MM.1S (cell line): ENCODE measurements at regions not wholly inside any gene's neighbourhood (a gene's known extent, or its start where the extent isn't known, plus 50 kb on each side); places are given as distances from the start of the nearest gene placed in this dataset.

ENCODE experiments used
- CTCF ChIP-seq: fragments of 300-600 bp; sonication (generic); IDR thresholded peaks from 2 replicates; pipeline ENCODE4 v1.5.1; 2016; ENCODE audit warnings: antibody characterized with exemption, low read length, mixed read lengths
- EZH2 ChIP-seq: fragments of 300-600 bp; sonication (generic); optimal IDR thresholded peaks from 2 replicates; pipeline ENCODE3; 2017; ENCODE audit warnings: low read depth, mild to moderate bottlenecking, antibody characterized with exemption, low read length, mixed read lengths
- EZH2phosphoT487 ChIP-seq: fragments of 300-600 bp; sonication (generic); IDR thresholded peaks from 2 replicates; pipeline ENCODE4 v1.6.1; 2018; ENCODE audit warnings: antibody characterized with exemption, low read length

DNA sequence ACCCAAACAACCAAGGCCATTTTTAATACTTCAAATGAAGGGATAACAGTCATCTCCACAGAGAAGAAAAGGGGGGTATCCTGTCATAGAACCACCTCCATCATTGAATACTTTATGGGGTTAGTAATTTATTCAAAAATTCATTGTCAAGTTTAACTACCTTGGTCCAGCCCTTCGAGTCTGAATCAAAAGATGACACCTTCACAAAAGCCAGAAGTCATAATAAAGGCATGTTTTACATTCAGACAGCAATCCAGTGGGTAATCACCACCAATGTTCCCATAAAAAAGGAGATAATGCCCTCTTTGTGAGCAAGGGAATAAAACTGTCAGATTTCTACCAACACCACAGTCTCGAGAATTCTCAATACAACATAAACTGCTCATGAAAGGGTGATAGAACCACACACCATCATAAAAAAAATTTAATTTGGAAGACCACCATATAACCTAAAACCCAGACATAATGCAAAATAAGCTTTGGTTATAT, 145.6 kb upstream of the ZBTB20 start:
- no peak for TF ChIP-seq CTCF
- TF ChIP-seq EZH2, result no peak
- TF ChIP-seq EZH2phosphoT487, result no peak
